ENCODE measurements at regions not wholly inside any gene's neighbourhood (a gene's known extent, or its start where the extent isn't known, plus 50 kb on each side); places are given as distances from the start of the nearest gene placed in this dataset.

- Histone ChIP-seq H3K27me3 (ENCODE audit: control insufficient read depth in 2 of 2, insufficient read depth in 1 of 2, low read length in 1 of 2) (no peaks in the 10 kb centered on the region), H3K4me3 (ENCODE audit: low read length in 2 of 2) (no peak overlapping the region), H3K27ac (ENCODE audit: low read depth in 1 of 2, low read length in 1 of 2) (no peak overlapping the region), H3K9me3 (ENCODE audit: control insufficient read depth in 2 of 2, insufficient read depth in 1 of 2, low read length in 1 of 2) (no peaks in the 10 kb centered on the region), H3K36me3 (ENCODE audit: control insufficient read depth in 2 of 2, insufficient read depth in 2 of 2, low read length in 1 of 2) (no peaks in the 10 kb centered on the region), H3K4me1 (ENCODE audit: control insufficient read depth in 2 of 2, insufficient read depth in 2 of 2, low read length in 2 of 2) (no peaks in the 10 kb centered on the region)
- WGBS, result 62% methylated on average over 10 of the region's 10 CpGs
- DNase-seq (ENCODE audit: low read depth in 6 of 9, low spot score in 9 of 9), result no peak
Measured at GRCh38 chr2:150587547-150588505, 100.4 kb upstream of the RND3 start.

GRCh38 chr2:150586858-150587257, 99.4 kb upstream of the RND3 start:
- no peaks in the 10 kb centered on the region for H3K27me3 ChIP-seq (ENCODE audit: control insufficient read depth in 2 of 2, insufficient read depth in 1 of 2, low read length in 1 of 2)
- H3K9me3 ChIP-seq (ENCODE audit: control insufficient read depth in 2 of 2, insufficient read depth in 1 of 2, low read length in 1 of 2), result no peaks in the 10 kb centered on the region
- no peaks in the 10 kb centered on the region for H3K36me3 ChIP-seq (ENCODE audit: control insufficient read depth in 2 of 2, insufficient read depth in 2 of 2, low read length in 1 of 2)
- no peaks in the 10 kb centered on the region for H3K4me1 ChIP-seq (ENCODE audit: control insufficient read depth in 2 of 2, insufficient read depth in 2 of 2, low read length in 2 of 2)
- no peak for DNase-seq (ENCODE audit: low read depth in 6 of 9, low spot score in 9 of 9)
- H3K4me3 ChIP-seq (ENCODE audit: low read length in 2 of 2), result no peak overlapping the region
- H3K27ac ChIP-seq (ENCODE audit: low read depth in 1 of 2, low read length in 1 of 2), result no peak overlapping the region
- WGBS, result 85% methylated on average over 3 of the region's 3 CpGs

- Histone ChIP-seq H3K4me3 (ENCODE audit: low read length in 2 of 2) (no peak overlapping the region), H3K27ac (ENCODE audit: low read depth in 1 of 2, low read length in 1 of 2) (no peak overlapping the region), H3K9me3 (ENCODE audit: control insufficient read depth in 2 of 2, insufficient read depth in 1 of 2, low read length in 1 of 2) (no peaks in the 10 kb centered on the region), H3K36me3 (ENCODE audit: control insufficient read depth in 2 of 2, insufficient read depth in 2 of 2, low read length in 1 of 2) (no peaks in the 10 kb centered on the region), H3K4me1 (ENCODE audit: control insufficient read depth in 2 of 2, insufficient read depth in 2 of 2, low read length in 2 of 2) (no peaks in the 10 kb centered on the region), H3K27me3 (ENCODE audit: control insufficient read depth in 2 of 2, insufficient read depth in 1 of 2, low read length in 1 of 2) (no peaks in the 10 kb centered on the region)
- DNase-seq (ENCODE audit: low read depth in 6 of 9, low spot score in 9 of 9), result no peak
- WGBS, result 95% methylated on average over 4 of the region's 4 CpGs
Measured at GRCh38 chr2:150585221-150585971, 97.9 kb upstream of the RND3 start.

GRCh38 chr2:150584081-150584480, 96.6 kb upstream of the RND3 start:
- no peaks in the 10 kb centered on the region for H3K27me3 ChIP-seq (ENCODE audit: control insufficient read depth in 2 of 2, insufficient read depth in 1 of 2, low read length in 1 of 2)
- no peak overlapping the region for H3K27ac ChIP-seq (ENCODE audit: low read depth in 1 of 2, low read length in 1 of 2)
- no peaks in the 10 kb centered on the region for H3K9me3 ChIP-seq (ENCODE audit: control insufficient read depth in 2 of 2, insufficient read depth in 1 of 2, low read length in 1 of 2)
- no peak overlapping the region for H3K4me3 ChIP-seq (ENCODE audit: low read length in 2 of 2)
- H3K36me3 ChIP-seq (ENCODE audit: control insufficient read depth in 2 of 2, insufficient read depth in 2 of 2, low read length in 1 of 2), result no peaks in the 10 kb centered on the region
- no peaks in the 10 kb centered on the region for H3K4me1 ChIP-seq (ENCODE audit: control insufficient read depth in 2 of 2, insufficient read depth in 2 of 2, low read length in 2 of 2)
- WGBS, result 94% methylated on average over 4 of the region's 4 CpGs
- no peak for DNase-seq (ENCODE audit: low read depth in 6 of 9, low spot score in 9 of 9)

GRCh38 chr2:150581717-150582472, 94.4 kb upstream of the RND3 start:
- Histone ChIP-seq H3K27ac (ENCODE audit: low read depth in 1 of 2, low read length in 1 of 2) (no peak overlapping the region), H3K4me3 (ENCODE audit: low read length in 2 of 2) (no peak overlapping the region), H3K27me3 (ENCODE audit: control insufficient read depth in 2 of 2, insufficient read depth in 1 of 2, low read length in 1 of 2) (no peaks in the 10 kb centered on the region), H3K4me1 (ENCODE audit: control insufficient read depth in 2 of 2, insufficient read depth in 2 of 2, low read length in 2 of 2) (no peaks in the 10 kb centered on the region), H3K9me3 (ENCODE audit: control insufficient read depth in 2 of 2, insufficient read depth in 1 of 2, low read length in 1 of 2) (peaks cover 0 to 7% of the 10 kb centered on the region in 2 donors), H3K36me3 (ENCODE audit: control insufficient read depth in 2 of 2, insufficient read depth in 2 of 2, low read length in 1 of 2) (no peaks in the 10 kb centered on the region)
- DNase-seq (ENCODE audit: low read depth in 6 of 9, low spot score in 9 of 9), result no peak
- whole genome bisulfite sequencing, result 92% methylated on average over 5 of the region's 5 CpGs

- WGBS, result 94% methylated on average over 2 of the region's 2 CpGs
- Histone ChIP-seq H3K4me3 (ENCODE audit: low read length in 2 of 2) (no peak overlapping the region), H3K36me3 (ENCODE audit: control insufficient read depth in 2 of 2, insufficient read depth in 2 of 2, low read length in 1 of 2) (no peaks in the 10 kb centered on the region), H3K27me3 (ENCODE audit: control insufficient read depth in 2 of 2, insufficient read depth in 1 of 2, low read length in 1 of 2) (no peaks in the 10 kb centered on the region), H3K4me1 (ENCODE audit: control insufficient read depth in 2 of 2, insufficient read depth in 2 of 2, low read length in 2 of 2) (no peaks in the 10 kb centered on the region), H3K27ac (ENCODE audit: low read depth in 1 of 2, low read length in 1 of 2) (no peak overlapping the region), H3K9me3 (ENCODE audit: control insufficient read depth in 2 of 2, insufficient read depth in 1 of 2, low read length in 1 of 2) (peaks cover 0 to 7% of the 10 kb centered on the region in 2 donors)
- DNase-seq (ENCODE audit: low read depth in 6 of 9, low spot score in 9 of 9), result no peak
Measured at GRCh38 chr2:150578481-150578880, 91.0 kb upstream of the RND3 start.

- DNase-seq (ENCODE audit: low read depth in 6 of 9, low spot score in 9 of 9), result no peak
- Histone ChIP-seq H3K27ac (ENCODE audit: low read depth in 1 of 2, low read length in 1 of 2) (no peak overlapping the region), H3K27me3 (ENCODE audit: control insufficient read depth in 2 of 2, insufficient read depth in 1 of 2, low read length in 1 of 2) (no peaks in the 10 kb centered on the region), H3K4me3 (ENCODE audit: low read length in 2 of 2) (no peak overlapping the region), H3K36me3 (ENCODE audit: control insufficient read depth in 2 of 2, insufficient read depth in 2 of 2, low read length in 1 of 2) (no peaks in the 10 kb centered on the region), H3K4me1 (ENCODE audit: control insufficient read depth in 2 of 2, insufficient read depth in 2 of 2, low read length in 2 of 2) (no peaks in the 10 kb centered on the region), H3K9me3 (ENCODE audit: control insufficient read depth in 2 of 2, insufficient read depth in 1 of 2, low read length in 1 of 2) (peaks cover 0 to 7% of the 10 kb centered on the region in 2 donors)
- 80% methylated on average over 1 of the region's 1 CpG for WGBS
Measured at GRCh38 chr2:150575861-150576260, 88.4 kb upstream of the RND3 start.

GRCh38 chr2:150572961-150573395, 85.5 kb upstream of the RND3 start:
- H3K9me3 ChIP-seq (ENCODE audit: control insufficient read depth in 2 of 2, insufficient read depth in 1 of 2, low read length in 1 of 2), result no peaks in the 10 kb centered on the region
- DNase-seq (ENCODE audit: low read depth in 6 of 9, low spot score in 9 of 9), result no peak
- H3K27ac ChIP-seq (ENCODE audit: low read depth in 1 of 2, low read length in 1 of 2), result no peak overlapping the region
- no peaks in the 10 kb centered on the region for H3K27me3 ChIP-seq (ENCODE audit: control insufficient read depth in 2 of 2, insufficient read depth in 1 of 2, low read length in 1 of 2)
- no peak overlapping the region for H3K4me3 ChIP-seq (ENCODE audit: low read length in 2 of 2)
- H3K4me1 ChIP-seq (ENCODE audit: control insufficient read depth in 2 of 2, insufficient read depth in 2 of 2, low read length in 2 of 2), result no peaks in the 10 kb centered on the region
- no peaks in the 10 kb centered on the region for H3K36me3 ChIP-seq (ENCODE audit: control insufficient read depth in 2 of 2, insufficient read depth in 2 of 2, low read length in 1 of 2)

All from thymus (tissue), 11 donors.